Neural crest cell (in vitro differentiated cells): ENCODE measurements at regions not wholly inside any gene's neighbourhood (a gene's known extent, or its start where the extent isn't known, plus 50 kb on each side); places are given as distances from the start of the nearest gene placed in this dataset.
"Not testable (repeated sequence)": the region's sequence is repeated elsewhere in the genome, so short reads cannot be mapped to it uniquely, and the experiment has no call there.

Source experiments
- DNase-seq: peaks from one replicate; pipeline ENCODE4 v3.0.0; 2021; ENCODE audit warnings: low read depth, mixed read lengths, low spot score
- H3K27ac Mint-ChIP-seq: one replicate; pipeline ENCODE4 v1.8.0; 2021; ENCODE audit warnings: mild to moderate bottlenecking, mixed read lengths; ENCODE audit not compliant: unreplicated experiment
- H3K27me3 Mint-ChIP-seq: 2 replicates; pipeline ENCODE4 v1.8.0; 2021; ENCODE audit warnings: low read depth, mild to moderate bottlenecking, mixed read lengths
- H3K36me3 Mint-ChIP-seq: 2 replicates; pipeline ENCODE4 v1.8.0; 2021; ENCODE audit warnings: low read depth, mild to moderate bottlenecking, mixed read lengths
- H3K4me1 Mint-ChIP-seq: 2 replicates; pipeline ENCODE4 v1.8.0; 2021; ENCODE audit warnings: mixed read lengths
- H3K4me3 Mint-ChIP-seq: one replicate; pipeline ENCODE4 v1.8.0; 2021; ENCODE audit warnings: mild to moderate bottlenecking, mixed read lengths
- H3K9me3 Mint-ChIP-seq: 2 replicates; pipeline ENCODE4 v1.8.0; 2021; ENCODE audit warnings: mixed read lengths
- TF ChIP-seq, protein P1 (sequence below): fragments of 200-600 bp; sonication (generic); conservative IDR thresholded peaks from 2 replicates; pipeline ENCODE4 v1.5.0; 2021; ENCODE audit warnings: antibody characterized with exemption, mild to moderate bottlenecking

DNA sequence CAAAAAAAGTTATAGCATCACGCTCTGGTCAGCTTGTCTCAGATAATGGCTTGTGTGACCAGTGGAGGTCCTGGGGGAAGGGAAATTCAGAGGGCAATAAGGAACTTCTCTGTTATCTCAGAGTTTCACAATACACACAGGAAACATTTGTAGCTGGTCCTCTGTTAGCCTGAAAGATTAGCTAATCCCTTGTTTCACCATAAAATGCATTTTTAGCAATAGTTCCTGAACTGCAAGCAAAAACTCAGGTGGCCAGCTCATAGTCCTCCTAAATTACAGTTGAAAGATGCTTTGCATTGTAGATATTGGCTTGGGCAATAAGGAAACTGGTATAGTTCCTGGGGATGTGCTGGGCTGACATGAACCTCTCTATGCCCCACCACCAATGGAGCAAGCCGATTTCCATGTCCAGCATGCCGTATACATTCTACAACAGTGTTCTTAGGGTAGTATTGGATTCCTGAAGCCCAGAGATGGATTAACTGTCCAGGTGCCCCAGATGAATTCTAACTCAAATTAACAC lies 141.5 kb upstream of the TBL1XR1 start:
- Mint-ChIP-seq H3K4me3 (no peak overlapping the region), H3K9me3 (no peaks in the 10 kb centered on the region), H3K4me1 (peaks cover 54% of the 10 kb centered on the region), H3K27ac (peak overlapping the region; percentile 8), H3K27me3 (no peaks in the 10 kb centered on the region), H3K36me3 (no peaks in the 10 kb centered on the region)
- no peak for DNase-seq
- TF ChIP-seq, protein P1, sequence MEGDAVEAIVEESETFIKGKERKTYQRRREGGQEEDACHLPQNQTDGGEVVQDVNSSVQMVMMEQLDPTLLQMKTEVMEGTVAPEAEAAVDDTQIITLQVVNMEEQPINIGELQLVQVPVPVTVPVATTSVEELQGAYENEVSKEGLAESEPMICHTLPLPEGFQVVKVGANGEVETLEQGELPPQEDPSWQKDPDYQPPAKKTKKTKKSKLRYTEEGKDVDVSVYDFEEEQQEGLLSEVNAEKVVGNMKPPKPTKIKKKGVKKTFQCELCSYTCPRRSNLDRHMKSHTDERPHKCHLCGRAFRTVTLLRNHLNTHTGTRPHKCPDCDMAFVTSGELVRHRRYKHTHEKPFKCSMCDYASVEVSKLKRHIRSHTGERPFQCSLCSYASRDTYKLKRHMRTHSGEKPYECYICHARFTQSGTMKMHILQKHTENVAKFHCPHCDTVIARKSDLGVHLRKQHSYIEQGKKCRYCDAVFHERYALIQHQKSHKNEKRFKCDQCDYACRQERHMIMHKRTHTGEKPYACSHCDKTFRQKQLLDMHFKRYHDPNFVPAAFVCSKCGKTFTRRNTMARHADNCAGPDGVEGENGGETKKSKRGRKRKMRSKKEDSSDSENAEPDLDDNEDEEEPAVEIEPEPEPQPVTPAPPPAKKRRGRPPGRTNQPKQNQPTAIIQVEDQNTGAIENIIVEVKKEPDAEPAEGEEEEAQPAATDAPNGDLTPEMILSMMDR: no peak

DNA sequence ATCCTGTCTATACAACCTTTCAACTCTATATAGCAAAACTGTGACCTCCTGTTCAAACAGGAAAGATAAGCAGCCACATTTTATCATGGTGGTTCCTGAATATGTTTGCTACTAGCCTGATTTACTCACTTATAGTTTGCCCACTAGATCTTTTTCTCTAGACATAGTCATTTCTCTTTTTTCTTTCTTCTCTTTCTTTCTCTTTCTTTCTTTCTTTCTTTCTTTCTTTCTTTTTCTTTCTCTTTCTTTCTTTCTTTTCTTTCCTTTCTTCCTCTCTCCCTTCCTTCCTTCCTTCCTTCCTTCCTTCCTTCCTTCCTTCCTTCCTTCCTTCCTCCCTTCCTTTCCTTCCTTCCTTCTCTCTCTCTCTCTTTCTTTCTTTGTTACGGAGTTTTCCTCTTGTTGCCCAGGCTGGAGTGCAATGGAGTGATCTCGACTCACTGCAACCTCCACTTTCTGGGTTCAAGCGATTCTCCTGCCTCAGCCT lies 142.0 kb upstream of the TBL1XR1 start:
- not testable (repeated sequence) for H3K4me3 Mint-ChIP-seq
- Mint-ChIP-seq H3K27ac (peak overlapping the region; percentile 89), H3K4me1 (peaks cover 53% of the 10 kb centered on the region)

DNA sequence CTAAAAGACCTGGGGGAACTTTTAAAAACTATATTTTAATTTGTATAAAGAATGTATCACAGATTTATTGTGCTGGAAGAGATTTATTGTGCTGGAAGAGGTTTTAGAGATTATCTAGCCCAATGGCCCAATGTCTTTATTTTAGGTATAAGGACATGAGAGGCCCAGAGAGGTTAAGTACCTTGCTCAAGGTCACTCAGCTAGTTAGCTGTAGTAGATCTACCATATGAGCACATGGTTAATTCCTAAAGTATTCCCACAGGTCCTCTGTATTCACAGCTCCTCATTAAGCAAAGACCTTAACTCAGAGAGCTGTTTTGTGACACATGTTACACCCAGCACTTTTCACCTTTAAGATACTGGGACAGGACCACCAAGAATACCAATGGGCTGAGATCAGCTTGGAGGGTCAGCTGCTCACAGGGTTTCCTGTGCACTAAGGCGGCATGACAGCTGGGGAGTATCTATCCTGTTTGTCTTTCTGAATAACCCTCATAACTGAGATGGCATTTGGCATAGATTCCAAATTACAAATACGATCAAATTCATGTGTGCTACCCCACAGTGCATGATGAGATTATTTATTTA lies 143.1 kb upstream of the TBL1XR1 start:
- Mint-ChIP-seq H3K27me3 (no peaks in the 10 kb centered on the region), H3K9me3 (no peaks in the 10 kb centered on the region), H3K4me3 (no peak overlapping the region), H3K27ac (no peak overlapping the region), H3K36me3 (no peaks in the 10 kb centered on the region), H3K4me1 (peaks cover 63% of the 10 kb centered on the region)
- DNase-seq: no peak
- TF ChIP-seq, protein P1: no peak

More for the DNA sequence above, 142.0 kb upstream of the TBL1XR1 start:
- H3K9me3 Mint-ChIP-seq, H3K36me3 Mint-ChIP-seq, H3K27me3 Mint-ChIP-seq, DNase-seq: not testable (repeated sequence)

DNA sequence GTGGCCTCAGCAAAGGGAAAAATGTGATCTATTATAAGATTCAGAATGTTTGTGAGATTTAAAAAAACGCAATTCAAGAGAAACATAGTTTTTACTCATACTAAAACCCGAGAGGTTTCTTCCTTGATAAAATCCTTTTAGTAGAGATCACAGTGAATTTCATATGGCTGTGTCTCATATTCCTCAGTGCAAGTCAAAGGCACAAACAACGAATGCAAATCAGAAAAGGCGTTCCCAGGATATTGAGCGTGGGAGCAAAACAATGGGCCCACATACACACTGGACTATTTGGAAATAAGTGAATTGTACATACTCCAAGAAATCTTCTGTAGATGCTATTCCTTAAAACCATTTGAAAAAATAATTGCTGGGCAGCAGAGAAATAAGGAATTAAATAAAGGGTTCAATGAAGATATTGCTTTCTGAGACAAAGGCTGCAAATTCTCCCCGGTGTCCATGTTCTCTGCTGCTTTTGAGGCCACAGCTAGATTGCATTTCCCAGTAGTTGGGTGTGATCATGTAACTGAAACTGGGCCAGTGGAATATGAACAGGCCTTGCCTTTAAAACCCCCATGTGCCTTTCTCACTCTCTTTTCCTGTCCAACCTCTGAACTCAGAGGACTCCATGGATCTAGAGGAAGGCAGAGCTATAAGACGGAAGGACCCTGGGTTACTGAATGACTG lies 144.6 kb upstream of the TBL1XR1 start:
- H3K27me3 Mint-ChIP-seq: no peaks in the 10 kb centered on the region
- no peaks in the 10 kb centered on the region for H3K9me3 Mint-ChIP-seq
- H3K4me3 Mint-ChIP-seq: no peak overlapping the region
- TF ChIP-seq, protein P1: no peak
- H3K27ac Mint-ChIP-seq: no peak overlapping the region
- no peak for DNase-seq
- peaks cover 61% of the 10 kb centered on the region for H3K4me1 Mint-ChIP-seq
- H3K36me3 Mint-ChIP-seq: no peaks in the 10 kb centered on the region

DNA sequence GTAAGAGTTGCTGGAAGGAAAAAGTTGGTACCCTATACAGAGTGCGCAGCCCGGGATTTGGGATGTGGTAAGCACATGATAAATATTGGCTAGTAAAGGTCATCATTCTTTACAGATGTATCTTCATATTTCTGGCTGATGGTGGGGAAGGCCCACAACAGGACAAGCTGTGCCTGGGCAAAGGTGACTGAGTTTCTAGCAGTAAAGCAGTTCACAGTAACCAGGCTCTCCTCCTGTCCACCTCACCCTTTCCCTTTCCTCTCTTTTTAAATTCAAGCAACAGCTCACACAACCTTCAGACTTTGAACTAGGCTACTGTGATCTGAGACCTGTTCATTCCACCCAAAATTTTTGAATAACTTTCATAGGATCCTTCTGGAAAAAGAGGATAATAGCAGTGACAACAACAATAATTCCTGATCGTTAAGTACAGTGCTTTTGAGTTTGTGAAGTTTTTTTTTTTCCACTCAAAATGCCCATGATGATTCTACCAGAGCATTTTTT lies 145.9 kb upstream of the TBL1XR1 start:
- H3K4me3 Mint-ChIP-seq: no peak overlapping the region
- peaks cover 60% of the 10 kb centered on the region for H3K4me1 Mint-ChIP-seq
- H3K27me3 Mint-ChIP-seq: no peaks in the 10 kb centered on the region
- peaks cover 3% of the 10 kb centered on the region for H3K9me3 Mint-ChIP-seq
- no peak overlapping the region for H3K27ac Mint-ChIP-seq
- DNase-seq: no peak
- no peaks in the 10 kb centered on the region for H3K36me3 Mint-ChIP-seq
- TF ChIP-seq, protein P1: no peak
